Skeletal muscle tissue (tissue), 3 donors: ENCODE measurements at regions not wholly inside any gene's neighbourhood (a gene's known extent, or its start where the extent isn't known, plus 50 kb on each side); places are given as distances from the start of the nearest gene placed in this dataset.
A peak's percentile ranks its signal among the peaks of the same experiment; 100 is the strongest.

Experiments used
- H3K27ac ChIP-seq: one replicate; pipeline ENCODE4 v1.7.0; 2013; ENCODE audit warnings: mild to moderate bottlenecking, low read depth, low read length, inconsistent platforms
- H3K27me3 ChIP-seq, 3 donors: one replicate each; pipeline ENCODE4 v1.7.0; 2013; ENCODE audit warnings: low read length in 3 of 3; ENCODE audit not compliant: control insufficient read depth in 3 of 3, insufficient read depth in 3 of 3
- H3K36me3 ChIP-seq, 3 donors: one replicate each; pipeline ENCODE4 v1.7.0; 2013; ENCODE audit warnings: low read length in 3 of 3; ENCODE audit not compliant: control insufficient read depth in 3 of 3, insufficient read depth in 3 of 3
- H3K4me1 ChIP-seq, 3 donors: one replicate each; pipeline ENCODE4 v1.7.0; 2013; ENCODE audit warnings: low read length in 3 of 3, mild to moderate bottlenecking in 3 of 3; ENCODE audit not compliant: control insufficient read depth in 3 of 3, insufficient read depth in 3 of 3
- H3K4me3 ChIP-seq, 3 donors: one replicate each; pipeline ENCODE4 v1.7.0; 2013; ENCODE audit warnings: low read length in 3 of 3
- H3K9ac ChIP-seq, 3 donors: one replicate each; pipeline ENCODE4 v1.7.0; 2013; ENCODE audit warnings: low read length in 3 of 3, mild to moderate bottlenecking in 3 of 3, moderate library complexity in 2 of 3, low read depth in 1 of 3
- H3K9me3 ChIP-seq, 3 donors: one replicate each; pipeline ENCODE4 v1.7.0; 2013; ENCODE audit warnings: low read length in 3 of 3; ENCODE audit not compliant: control insufficient read depth in 3 of 3
- donor health status: Osteomylitis.

DNA sequence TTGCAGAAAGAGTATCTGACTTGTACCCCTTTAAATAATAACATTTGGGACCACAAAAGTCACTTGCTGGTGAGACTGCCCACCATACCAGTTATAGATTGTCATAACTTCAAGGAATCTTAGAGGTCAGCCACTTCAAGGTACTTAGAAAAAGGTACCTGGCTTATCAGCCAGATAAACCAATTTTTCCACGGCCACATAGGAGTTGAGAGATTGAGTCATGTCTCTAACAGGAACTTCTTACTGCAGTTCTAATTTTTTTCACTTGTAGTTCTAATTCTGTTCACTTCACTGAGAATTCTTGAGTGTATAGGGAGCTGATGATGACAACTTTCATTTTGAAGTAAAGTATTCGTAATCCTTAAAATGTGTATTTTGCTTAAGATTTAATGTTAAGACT is 317.1 kb upstream of the CBLB start:
- H3K9ac ChIP-seq, result no peak overlapping the region
- no peak overlapping the region for H3K4me3 ChIP-seq
- H3K4me1 ChIP-seq, result peaks cover 0 to 4% (median 0%) of the 10 kb centered on the region in 3 donors
- no peaks in the 10 kb centered on the region for H3K36me3 ChIP-seq
- no peaks in the 10 kb centered on the region for H3K27me3 ChIP-seq
- H3K27ac ChIP-seq, result no peak overlapping the region
- no peaks in the 10 kb centered on the region for H3K9me3 ChIP-seq

DNA sequence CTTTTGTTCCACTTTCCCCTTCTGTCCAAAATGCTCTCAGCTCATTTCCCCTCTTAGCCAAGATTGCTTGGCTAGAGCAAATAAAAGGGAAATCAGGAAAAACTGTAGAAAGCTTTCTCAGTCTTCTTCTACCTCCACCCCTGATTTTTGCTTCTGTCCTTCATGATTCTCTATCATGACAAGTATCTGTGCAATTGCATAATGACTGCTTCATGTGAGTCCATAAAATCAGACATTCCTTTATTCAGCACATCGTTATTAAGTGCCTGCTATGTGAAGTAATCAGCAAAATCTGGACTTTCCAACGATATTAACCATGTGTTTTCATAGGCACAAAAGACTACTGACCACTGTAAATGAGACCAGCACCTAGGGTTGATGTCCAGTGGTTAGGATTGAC is 321.5 kb upstream of the CBLB start:
- Histone ChIP-seq H3K36me3 (no peaks in the 10 kb centered on the region), H3K27ac (no peak overlapping the region), H3K27me3 (no peaks in the 10 kb centered on the region), H3K4me3 (no peak overlapping the region), H3K4me1 (no peaks in the 10 kb centered on the region), H3K9me3 (no peaks in the 10 kb centered on the region), H3K9ac (no peak overlapping the region)

DNA sequence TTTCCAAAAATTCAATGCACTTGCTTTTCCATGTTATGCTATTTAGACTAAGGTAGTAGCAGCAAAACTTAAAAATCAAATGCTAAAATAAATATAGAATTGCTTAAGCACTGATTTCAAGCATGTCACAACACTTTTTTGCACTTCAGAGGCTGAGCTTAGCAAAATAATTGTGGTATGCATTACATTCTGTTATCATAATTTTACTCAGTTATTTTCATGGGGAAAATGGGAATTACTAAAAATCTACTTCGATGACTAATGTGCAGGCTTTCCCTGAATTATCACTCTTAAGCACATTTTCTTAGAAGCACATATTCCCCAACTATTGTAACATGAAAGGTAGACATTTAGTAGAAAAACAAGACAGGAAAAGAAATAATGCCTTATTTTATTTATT is 322.4 kb upstream of the CBLB start:
- Histone ChIP-seq H3K4me3 (no peak overlapping the region), H3K36me3 (no peaks in the 10 kb centered on the region), H3K4me1 (no peaks in the 10 kb centered on the region), H3K9me3 (no peaks in the 10 kb centered on the region), H3K27ac (no peak overlapping the region), H3K27me3 (no peaks in the 10 kb centered on the region), H3K9ac (no peak overlapping the region)

DNA sequence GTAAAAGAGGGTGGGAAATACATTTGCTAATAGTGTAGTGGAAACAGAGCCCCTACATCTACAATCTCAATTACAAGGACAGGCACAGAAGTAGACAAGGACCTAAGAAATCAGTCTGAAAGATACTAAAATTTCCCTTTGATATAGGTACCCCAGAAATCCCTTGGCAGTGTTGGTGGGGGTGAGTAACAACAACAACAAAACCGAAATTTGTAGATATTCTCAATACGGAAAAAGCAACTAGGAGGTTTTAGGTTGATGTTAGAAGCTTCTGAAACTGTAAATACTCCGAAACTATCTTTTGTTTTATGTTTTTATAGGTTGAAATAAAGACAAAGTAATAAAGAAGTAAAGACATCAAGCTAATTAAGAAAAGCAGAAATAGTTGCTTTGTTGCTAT is 323.1 kb upstream of the CBLB start:
- Histone ChIP-seq H3K9me3 (no peaks in the 10 kb centered on the region), H3K27ac (no peak overlapping the region), H3K4me1 (no peaks in the 10 kb centered on the region), H3K27me3 (no peaks in the 10 kb centered on the region), H3K4me3 (no peak overlapping the region), H3K36me3 (no peaks in the 10 kb centered on the region), H3K9ac (no peak overlapping the region)

DNA sequence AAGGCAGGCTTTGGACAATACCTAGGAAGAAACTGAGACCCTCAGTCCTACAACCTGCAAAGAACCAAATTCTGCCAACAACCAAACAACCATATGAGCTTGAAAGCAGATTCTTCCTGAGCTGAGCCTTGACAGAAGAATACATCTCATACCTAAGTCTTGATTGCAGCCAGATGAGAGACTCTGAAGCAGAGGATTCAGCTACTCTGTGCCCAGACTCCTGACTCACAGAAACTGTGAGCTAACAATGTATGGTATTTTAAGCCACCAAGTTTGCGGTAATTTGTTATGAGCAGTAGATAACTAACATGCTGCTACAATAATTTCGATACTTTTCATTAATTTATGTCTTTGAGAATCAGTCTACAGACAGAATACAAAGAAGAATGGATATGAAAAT is 325.1 kb upstream of the CBLB start:
- Histone ChIP-seq H3K4me3 (no peak overlapping the region), H3K9me3 (no peaks in the 10 kb centered on the region), H3K36me3 (no peaks in the 10 kb centered on the region), H3K27ac (no peak overlapping the region), H3K9ac (no peak overlapping the region), H3K4me1 (no peaks in the 10 kb centered on the region), H3K27me3 (no peaks in the 10 kb centered on the region)

DNA sequence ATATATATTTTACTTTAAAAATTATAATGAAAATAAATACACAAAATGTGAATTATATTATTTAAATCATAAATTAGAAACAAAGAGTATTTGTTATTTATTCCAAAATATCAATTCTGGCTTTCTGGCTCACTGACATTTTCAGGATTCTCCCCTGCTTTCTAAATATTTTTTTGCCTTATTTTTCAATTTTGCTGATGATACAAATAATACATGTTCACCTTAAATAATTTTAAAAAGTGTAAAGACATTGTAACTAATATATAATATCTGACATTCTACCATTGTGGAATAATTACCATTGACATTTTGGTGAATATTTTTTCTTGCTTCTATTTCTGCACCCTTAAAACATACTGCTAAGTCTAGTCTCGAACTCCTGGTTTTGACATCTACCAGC is 325.9 kb upstream of the CBLB start:
- no peaks in the 10 kb centered on the region for H3K4me1 ChIP-seq
- H3K9me3 ChIP-seq, result no peaks in the 10 kb centered on the region
- H3K27ac ChIP-seq, result no peak overlapping the region
- no peaks in the 10 kb centered on the region for H3K27me3 ChIP-seq
- no peaks in the 10 kb centered on the region for H3K36me3 ChIP-seq
- H3K4me3 ChIP-seq, result no peak overlapping the region
- no peak overlapping the region for H3K9ac ChIP-seq

DNA sequence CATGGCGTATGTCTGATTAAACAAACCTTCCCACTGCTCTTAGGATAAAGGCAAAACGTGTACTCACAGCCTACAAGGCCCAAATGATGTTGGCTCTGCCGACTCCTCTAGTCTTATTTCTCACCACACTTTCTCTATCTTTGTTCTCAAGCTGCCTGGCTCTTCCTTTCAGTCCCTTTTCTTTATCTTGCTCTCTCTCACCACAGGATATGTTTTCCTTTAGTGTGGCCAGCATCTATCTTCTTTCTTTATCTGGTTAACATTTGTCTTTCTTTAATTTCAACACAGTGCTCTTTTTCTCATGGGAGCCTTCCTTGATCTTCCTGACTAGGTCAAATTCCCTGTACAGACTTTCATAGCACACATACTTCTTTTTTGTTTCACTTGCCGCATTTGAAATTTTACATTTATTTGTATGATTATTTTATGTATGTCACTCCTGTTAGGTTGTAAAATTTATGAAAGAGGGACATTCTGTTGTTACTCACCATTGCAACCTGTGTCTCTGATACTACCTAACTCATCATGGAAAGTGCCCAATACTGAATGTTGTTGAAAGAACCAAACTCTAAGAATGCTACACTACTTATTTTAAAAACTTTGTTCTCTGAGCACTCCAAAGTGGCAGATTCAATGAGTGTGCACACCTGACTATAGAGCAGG is 328.9 kb upstream of the CBLB start:
- Histone ChIP-seq H3K9me3 (no peaks in the 10 kb centered on the region), H3K4me1 (no peaks in the 10 kb centered on the region), H3K27ac (no peak overlapping the region), H3K36me3 (no peaks in the 10 kb centered on the region), H3K27me3 (no peaks in the 10 kb centered on the region), H3K9ac (no peak overlapping the region), H3K4me3 (no peak overlapping the region)

DNA sequence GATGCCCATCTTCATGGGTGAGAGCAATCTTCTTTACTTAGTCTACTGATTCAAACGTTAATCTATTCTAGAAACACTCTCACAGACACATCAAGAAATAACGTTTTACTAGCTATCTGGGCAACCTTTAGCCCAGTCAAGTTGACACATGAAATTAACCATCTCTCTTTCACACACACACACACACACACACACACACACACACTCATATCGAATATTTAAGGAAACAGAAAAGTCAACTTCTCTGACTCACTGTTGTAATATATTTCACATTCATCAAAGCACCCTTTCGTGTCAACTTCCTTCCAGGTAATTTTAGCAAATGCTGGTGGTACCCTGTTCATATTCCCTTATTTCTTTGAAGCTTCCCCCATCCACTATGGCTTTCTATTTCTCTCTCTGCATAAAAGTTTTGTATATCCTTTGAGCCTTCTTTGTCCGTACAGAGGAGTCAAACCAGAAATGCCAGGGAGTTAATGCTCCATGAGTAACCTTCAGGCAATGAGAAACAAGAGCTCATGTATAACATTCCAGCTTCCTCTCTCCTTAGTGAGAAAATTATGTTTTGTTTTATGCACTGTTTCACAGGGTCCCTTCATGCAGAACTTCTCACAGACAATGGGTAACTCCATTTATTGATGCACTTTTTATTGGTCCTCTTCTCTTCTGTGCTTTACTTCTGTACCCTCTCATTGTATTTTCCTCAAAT is 335.5 kb upstream of the CBLB start:
- Histone ChIP-seq H3K9ac (no peak overlapping the region), H3K27ac (no peak overlapping the region), H3K4me1 (peaks cover 0 to 9% (median 4%) of the 10 kb centered on the region in 3 donors), H3K4me3 (no peak overlapping the region), H3K9me3 (no peaks in the 10 kb centered on the region), H3K36me3 (no peaks in the 10 kb centered on the region), H3K27me3 (no peaks in the 10 kb centered on the region)

DNA sequence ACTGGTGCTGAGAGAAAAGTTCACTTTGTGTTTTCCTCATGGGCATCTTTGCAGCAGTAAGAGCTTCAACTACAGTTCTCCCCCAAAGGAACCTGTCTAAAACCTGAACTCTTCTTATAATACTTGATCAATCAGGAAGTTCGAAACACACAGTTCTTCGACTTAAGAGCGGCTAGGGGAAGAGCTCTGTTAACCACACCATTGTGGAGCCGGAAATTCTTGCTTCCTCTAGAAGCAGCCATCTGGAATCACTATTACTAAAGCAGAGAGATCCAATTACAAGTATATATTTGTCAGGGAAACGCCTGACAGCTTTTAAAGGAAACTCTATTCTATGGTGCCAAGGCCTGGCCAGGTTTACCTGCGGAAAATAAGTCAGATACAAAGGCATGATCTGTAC is 337.3 kb upstream of the CBLB start:
- no peaks in the 10 kb centered on the region for H3K9me3 ChIP-seq
- H3K9ac ChIP-seq, result peak overlapping the region in 2 of 3 donors; percentile 8 to 27
- H3K4me3 ChIP-seq, result peak overlapping the region in 2 of 3 donors; percentile 9 to 44
- H3K27me3 ChIP-seq, result no peaks in the 10 kb centered on the region
- peaks cover 0 to 9% (median 4%) of the 10 kb centered on the region in 3 donors for H3K4me1 ChIP-seq
- H3K27ac ChIP-seq, result peak overlapping the region; percentile 18
- no peaks in the 10 kb centered on the region for H3K36me3 ChIP-seq

DNA sequence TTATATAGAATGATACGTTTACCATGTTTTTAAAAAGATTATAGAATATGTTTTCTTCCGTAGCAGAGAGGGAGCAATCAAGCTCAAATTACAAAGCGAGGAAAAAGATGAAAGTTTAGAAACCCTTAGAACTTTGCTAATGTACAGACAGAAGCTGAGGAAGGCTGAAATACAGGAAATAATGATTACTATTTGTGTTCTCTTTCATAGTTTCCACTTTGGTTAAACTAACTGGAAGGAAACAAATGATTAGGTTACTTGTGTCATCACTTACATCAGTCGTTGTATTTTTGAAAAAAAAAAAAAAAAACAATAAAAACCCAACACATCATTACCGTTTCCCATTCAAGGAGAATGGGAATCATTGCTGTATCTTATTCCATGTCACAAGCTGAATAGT is 337.8 kb upstream of the CBLB start:
- Histone ChIP-seq H3K4me3 (peak overlapping the region in 1 of 3 donors; percentile 44), H3K9ac (peak overlapping the region in 2 of 3 donors; percentile 8 to 16), H3K27ac (peak overlapping the region; percentile 18), H3K9me3 (no peaks in the 10 kb centered on the region), H3K27me3 (no peaks in the 10 kb centered on the region), H3K4me1 (peaks cover 0 to 9% (median 4%) of the 10 kb centered on the region in 3 donors), H3K36me3 (no peaks in the 10 kb centered on the region)
